Transverse colon (tissue), 4 donors: ENCODE measurements at regions not wholly inside any gene's neighbourhood (a gene's known extent, or its start where the extent isn't known, plus 50 kb on each side); places are given as distances from the start of the nearest gene placed in this dataset.

ENCODE experiments used
- DNase-seq: peaks from one replicate; pipeline ENCODE4 v3.0.0-alpha.2; 2019
- H3K27ac ChIP-seq, 4 donors: fragments of 200-600 bp; sonication (generic); 2 replicates each; pipeline ENCODE4 v1.5.1; 2016 to 2018; ENCODE audit warnings: inconsistent platforms in 4 of 4
- H3K27me3 ChIP-seq: fragments of 200-600 bp; sonication (generic); 2 replicates; pipeline ENCODE4 v1.5.1; 2017; ENCODE audit warnings: inconsistent platforms
- H3K36me3 ChIP-seq, 4 donors: fragments of 200-600 bp; sonication (generic); 2 replicates each; pipeline ENCODE4 v1.5.1; 2017 to 2019; ENCODE audit warnings: inconsistent platforms in 4 of 4
- H3K4me1 ChIP-seq, 4 donors: fragments of 200-600 bp; sonication (generic); 2 replicates each; pipeline ENCODE4 v1.5.1; 2017 to 2020; ENCODE audit warnings: inconsistent platforms in 4 of 4
- H3K4me3 ChIP-seq, 4 donors: fragments of 200-600 bp; sonication (generic); 1 replicate in 1 of 4; 2 replicates in 3 of 4; pipeline versions ENCODE4 v1.5.1 to v1.6.1; 2017 to 2019; ENCODE audit warnings: inconsistent platforms in 4 of 4
- H3K9me3 ChIP-seq, 2 donors: fragments of 200-600 bp; sonication (generic); 2 replicates each; pipeline ENCODE4 v1.5.1; 2017 to 2019; ENCODE audit warnings: inconsistent platforms in 2 of 2
- CTCF ChIP-seq, 5 experiments: fragments of 200-600 bp in 3 of 5; fragments of 450-650 bp in 2 of 5; sonication (generic) in 3 of 5; IDR thresholded peaks; 1 replicate in 2 of 5; 2 replicates in 3 of 5; pipeline ENCODE4 v1.5.1; 2016 to 2017; ENCODE audit warnings: antibody characterized with exemption in 5 of 5, inconsistent platforms in 3 of 5, mild to moderate bottlenecking in 2 of 5, moderate library complexity in 1 of 5
- EP300 ChIP-seq: sonication (generic); formaldehyde crosslinking; IDR thresholded peaks from one replicate; pipeline ENCODE4 v1.6.1; 2017; ENCODE audit warnings: antibody characterized with exemption, low read depth
- POLR2A ChIP-seq: fragments of 450-650 bp; IDR thresholded peaks from one replicate; pipeline ENCODE4 v1.6.1; 2016; ENCODE audit warnings: antibody characterized with exemption, mild to moderate bottlenecking, moderate library complexity
- POLR2AphosphoS5 ChIP-seq, 3 donors: sonication (generic); formaldehyde crosslinking; IDR thresholded peaks; one replicate each; pipeline ENCODE4 v1.6.1; 2016; ENCODE audit warnings: antibody characterized with exemption in 3 of 3
- WGBS, 2 donors: methylation state at CpG; one replicate each; pipeline ENCODE4 v1.1.5; 2018; ENCODE audit warnings: low coverage in 1 of 2; 5-methylcytosine and 5-hydroxymethylcytosine counted together
- in situ Hi-C, 4 donors: fragments of 200-750 bp; cut with MboI; loops; one replicate each; pipeline versions ENCODE4 v1.15.0 to v1.15.1; 2017; ENCODE audit warnings: low sequenced_read_pairs in 3 of 4, low pct_ligation_motif_present in 1 of 4, low pct_unique_long_range_greater_than_20kb in 1 of 4
- intact Hi-C: fragments of 100-400 bp; cut with DNase I; formaldehyde crosslinking; loops from one replicate; pipeline ENCODE4 v1.15.1; 2023; ENCODE audit warnings: low total_unique reads

- Histone ChIP-seq H3K36me3 (no peaks in the 10 kb centered on the region), H3K4me3 (no peak overlapping the region), H3K4me1 (peaks cover 0 to 7% (median 2%) of the 10 kb centered on the region in 4 donors), H3K27me3 (no peaks in the 10 kb centered on the region), H3K27ac (peak overlapping the region in 3 of 4 donors; percentile 27 to 50 (median 39)), H3K9me3 (no peaks in the 10 kb centered on the region)
- no peak for TF ChIP-seq EP300
- no peak for TF ChIP-seq POLR2AphosphoS5 (IDR thresholded peaks at IDR 0.05)
- TF ChIP-seq POLR2A: no peak
- TF ChIP-seq CTCF (IDR thresholded peaks at IDR 0.05): no peak
- in situ Hi-C loops: no loop called here
- 74% methylated on average over 6 to 8 of the region's 8 CpGs for WGBS, 2 donors
- intact Hi-C loops: no loop called here
- DNase-seq: no peak
These were observed 134.3 kb upstream of the MAP1B start for GRCh38 chr5:71972777-71973473.

- in situ Hi-C loops: no loop called here
- peaks cover 0 to 7% (median 2%) of the 10 kb centered on the region in 4 donors for H3K4me1 ChIP-seq
- H3K4me3 ChIP-seq: no peak overlapping the region
- TF ChIP-seq POLR2AphosphoS5 (IDR thresholded peaks at IDR 0.05) (no peak), EP300 (no peak), POLR2A (no peak), CTCF (IDR thresholded peaks at IDR 0.05) (no peak)
- H3K27ac ChIP-seq: peak overlapping the region; percentile 27 to 50 (median 39)
- intact Hi-C loops: no loop called here
- DNase-seq: no peak
- no peaks in the 10 kb centered on the region for H3K36me3 ChIP-seq
- no peaks in the 10 kb centered on the region for H3K27me3 ChIP-seq
- 44 to 66% methylated on average over 2 to 3 of the region's 3 CpGs for WGBS, 2 donors
- H3K9me3 ChIP-seq: no peaks in the 10 kb centered on the region
These were observed 133.7 kb upstream of the MAP1B start for GRCh38 chr5:71973563-71973962.

GRCh38 chr5:71974165-71974564 lies 133.1 kb upstream of the MAP1B start:
- DNase-seq: no peak
- H3K27me3 ChIP-seq: no peaks in the 10 kb centered on the region
- H3K4me1 ChIP-seq: peaks cover 0 to 7% (median 2%) of the 10 kb centered on the region in 4 donors
- in situ Hi-C loops: no loop called here
- 64 to 78% methylated on average over 1 of the region's 1 CpG for WGBS, 2 donors
- H3K4me3 ChIP-seq: no peak overlapping the region
- TF ChIP-seq POLR2A: no peak
- TF ChIP-seq CTCF (IDR thresholded peaks at IDR 0.05): no peak
- peak in 1 of 3 donors; percentile 51 for TF ChIP-seq POLR2AphosphoS5 (IDR thresholded peaks at IDR 0.05)
- peak; percentile 68 for TF ChIP-seq EP300
- H3K27ac ChIP-seq: peak overlapping the region; percentile 27 to 50 (median 39)
- intact Hi-C loops: no loop called here
- H3K36me3 ChIP-seq: no peaks in the 10 kb centered on the region
- no peaks in the 10 kb centered on the region for H3K9me3 ChIP-seq

- Histone ChIP-seq H3K27ac (no peak overlapping the region), H3K4me1 (peaks cover 0 to 7% (median 2%) of the 10 kb centered on the region in 4 donors), H3K27me3 (no peaks in the 10 kb centered on the region), H3K4me3 (no peak overlapping the region), H3K9me3 (no peaks in the 10 kb centered on the region), H3K36me3 (no peaks in the 10 kb centered on the region)
- intact Hi-C loops (no loop called here), in situ Hi-C loops (no loop called here)
- 71 to 94% methylated on average over 1 of the region's 1 CpG for WGBS, 2 donors
- TF ChIP-seq POLR2A (no peak), EP300 (no peak), POLR2AphosphoS5 (IDR thresholded peaks at IDR 0.05) (no peak), CTCF (IDR thresholded peaks at IDR 0.05) (no peak)
- DNase-seq: no peak
These were observed 132.7 kb upstream of the MAP1B start for GRCh38 chr5:71974622-71975021.
